NCI-H2081 (cell line): ENCODE measurements at regions not wholly inside any gene's neighbourhood (a gene's known extent, or its start where the extent isn't known, plus 50 kb on each side); places are given as distances from the start of the nearest gene placed in this dataset.
"Not testable (repeated sequence)": the region's sequence is repeated elsewhere in the genome, so short reads cannot be mapped to it uniquely, and the experiment has no call there.

Experiments used
- DNase-seq, 2 experiments: peaks; one replicate each; lab custom pipeline; 2025; lab: John Stamatoyannopoulos, UW

DNA sequence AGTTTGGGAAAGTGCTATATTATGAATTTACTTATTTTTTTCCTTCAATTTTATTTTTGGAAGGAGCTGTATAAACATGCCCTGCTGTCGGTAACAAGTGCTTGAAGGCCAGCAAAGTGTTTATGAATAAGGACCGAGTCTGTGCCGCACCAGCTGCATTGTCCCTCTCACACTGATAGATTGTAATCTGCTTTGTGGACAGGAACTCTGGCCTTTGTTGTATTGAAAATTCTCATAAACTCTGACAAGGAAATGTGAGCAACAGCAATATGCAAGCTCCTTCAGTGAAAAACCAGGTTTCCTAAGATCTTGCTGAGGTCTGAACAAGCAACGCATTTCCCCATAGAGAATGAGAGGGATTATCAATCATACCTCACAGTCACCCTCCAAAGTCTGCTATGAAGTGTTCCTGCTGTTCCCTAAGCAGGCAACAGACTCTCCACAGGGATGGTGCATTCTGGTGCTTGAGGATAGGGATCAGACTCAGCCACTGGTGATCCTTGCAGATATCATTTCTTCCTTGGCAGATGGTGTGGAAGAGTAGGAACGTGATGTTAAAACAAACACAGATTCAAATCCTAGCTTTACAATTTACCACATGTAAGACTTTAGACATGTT, 109.6 kb downstream of the KCNJ2 start:
- DNase-seq: no peak

DNA sequence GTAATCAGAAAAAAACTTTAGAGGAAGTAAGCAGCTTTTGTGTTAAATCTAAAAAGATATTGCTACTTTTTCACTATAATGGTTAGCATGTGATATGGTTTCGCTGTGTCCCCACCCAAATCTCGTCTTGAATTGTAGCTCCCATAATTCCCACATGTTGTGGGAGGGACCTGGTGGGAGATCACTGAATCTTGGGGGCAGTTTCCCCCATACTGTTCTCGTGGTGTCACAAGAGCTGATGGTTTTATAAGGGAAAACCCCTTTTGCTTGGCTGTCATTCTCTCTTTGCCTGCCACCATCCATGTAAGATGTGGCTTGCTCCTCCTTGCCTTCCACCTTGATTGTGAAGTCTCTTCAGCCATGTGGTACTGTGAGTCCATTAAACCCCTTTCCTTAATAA, 117.1 kb downstream of the KCNJ2 start:
- DNase-seq: no peak

DNA sequence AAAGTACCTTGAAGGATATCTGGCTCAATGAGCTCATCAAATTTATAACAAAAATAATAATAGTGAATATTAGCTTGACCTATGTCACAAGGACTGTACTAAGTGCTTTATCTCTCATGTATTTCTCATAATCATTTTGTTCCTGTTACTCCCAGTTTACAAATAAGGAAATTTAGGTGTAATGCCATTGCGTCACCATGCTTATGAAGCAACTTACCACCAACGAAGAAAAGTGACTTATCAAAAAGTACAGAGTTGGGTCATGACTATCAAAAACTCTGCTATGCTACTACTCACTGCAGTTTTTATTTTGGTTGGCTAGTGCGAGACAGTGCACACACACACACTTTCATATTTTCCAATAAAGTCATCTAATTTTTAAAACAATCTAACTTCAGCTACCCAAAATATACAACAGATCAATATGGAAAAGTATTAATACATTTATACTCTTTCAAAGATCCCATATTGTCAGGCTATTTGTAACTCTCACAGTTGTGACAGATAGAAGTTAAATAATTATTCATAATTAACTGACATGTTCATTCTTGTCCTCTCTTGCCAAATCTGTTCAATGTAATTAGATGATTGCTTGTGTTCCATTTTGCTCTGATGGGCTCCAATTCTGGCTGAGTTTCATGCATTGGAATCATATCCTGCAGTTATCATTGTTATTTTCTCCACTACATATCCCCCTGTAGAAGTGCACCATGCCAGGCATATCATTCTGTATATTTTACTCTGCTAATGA, 119.4 kb downstream of the KCNJ2 start:
- DNase-seq: no peak

DNA sequence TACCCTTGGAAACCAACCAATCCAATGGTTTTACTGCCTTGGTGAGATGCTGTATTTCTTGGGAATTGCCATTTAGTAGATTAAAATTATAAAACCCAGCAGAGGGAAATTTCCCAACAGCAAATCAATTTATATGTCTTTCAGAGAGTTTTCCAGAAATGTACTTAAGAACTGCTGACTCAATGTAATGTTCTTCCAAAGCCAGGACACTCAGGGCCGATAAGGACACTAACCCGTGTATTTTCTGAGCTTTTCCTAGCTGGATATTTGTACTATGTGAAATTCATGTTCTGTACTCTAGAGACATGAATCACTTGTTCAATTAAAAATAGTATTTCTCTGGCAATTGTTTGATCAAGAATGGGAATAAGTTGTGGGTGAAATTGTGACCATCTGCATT, 121.4 kb downstream of the KCNJ2 start:
- DNase-seq: no peak

DNA sequence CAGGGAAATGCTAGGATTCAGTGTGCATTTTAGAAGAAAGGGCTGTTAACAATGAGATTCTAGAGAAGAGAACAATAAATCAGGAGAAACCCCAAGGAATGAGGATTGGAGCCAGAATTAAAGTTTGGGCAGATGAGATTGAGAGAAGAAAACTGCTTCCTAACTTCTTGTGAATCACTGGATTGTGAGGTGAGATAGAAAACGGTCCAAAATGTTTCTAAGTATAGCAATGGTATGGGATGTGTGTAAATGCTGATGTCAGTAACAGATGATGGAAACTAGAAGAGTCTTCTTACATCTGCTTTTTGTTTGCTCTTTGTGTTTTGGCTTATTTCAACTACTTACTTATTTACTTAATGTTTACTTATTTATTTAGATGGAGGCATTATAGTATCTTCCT, 123.0 kb downstream of the KCNJ2 start:
- no peak for DNase-seq

GRCh38 chr17:70293564-70294310, 124.4 kb downstream of the KCNJ2 start:
- DNase-seq: not testable (repeated sequence)

- DNase-seq: no peak
Measured at GRCh38 chr17:70295329-70295728, 126.0 kb downstream of the KCNJ2 start.

GRCh38 chr17:70295731-70296130, 126.4 kb downstream of the KCNJ2 start:
- no peak for DNase-seq

- DNase-seq: no peak
Measured at GRCh38 chr17:70296456-70296855, 127.1 kb downstream of the KCNJ2 start.

DNA sequence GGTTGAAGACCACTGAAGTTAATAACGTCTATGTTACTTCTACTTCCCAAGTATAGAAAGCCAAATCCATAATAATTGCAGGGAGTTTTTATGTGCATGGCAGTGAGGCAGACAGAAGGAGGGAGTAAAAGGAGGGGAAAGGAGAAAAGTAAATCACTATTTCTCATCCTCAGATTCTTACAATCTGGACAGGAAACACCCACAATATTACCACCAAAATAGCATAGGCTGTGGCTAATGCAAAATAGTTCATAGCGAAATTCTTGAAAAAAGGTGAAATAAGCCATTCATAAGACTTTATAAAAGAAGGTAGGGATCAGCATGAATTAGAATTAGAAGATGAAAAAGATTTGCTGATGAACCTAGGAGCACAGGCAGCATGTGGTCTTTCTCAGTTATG, 128.1 kb downstream of the KCNJ2 start:
- no peak for DNase-seq

DNA sequence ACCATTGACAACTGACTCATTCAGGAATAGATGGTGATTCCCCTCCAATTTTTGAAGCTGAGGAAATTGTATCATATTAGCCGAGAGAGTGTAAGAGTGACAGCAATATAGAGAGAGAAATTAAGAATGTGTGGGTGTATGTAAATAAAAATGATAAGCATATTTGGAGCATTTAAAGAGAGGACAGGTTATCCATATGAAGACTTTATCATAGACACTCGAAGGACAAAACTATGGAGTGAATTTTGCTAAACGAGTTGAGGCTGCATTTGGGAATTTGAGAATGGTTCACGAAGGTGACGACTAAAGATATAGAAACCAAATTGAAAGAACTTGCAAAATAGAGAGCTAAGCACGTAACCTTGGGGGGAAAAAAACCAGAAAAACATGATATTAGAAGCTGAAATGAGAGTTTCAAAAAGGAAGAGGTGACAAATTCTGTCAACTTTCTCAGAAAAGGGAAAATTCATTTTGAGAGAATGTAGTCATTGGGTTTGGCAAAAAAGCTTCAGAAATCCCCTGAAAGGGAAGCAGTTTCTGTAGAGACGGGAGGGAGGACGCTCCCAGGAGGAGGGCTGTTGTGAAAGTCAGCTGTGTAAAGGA, 129.7 kb downstream of the KCNJ2 start:
- DNase-seq: no peak

DNA sequence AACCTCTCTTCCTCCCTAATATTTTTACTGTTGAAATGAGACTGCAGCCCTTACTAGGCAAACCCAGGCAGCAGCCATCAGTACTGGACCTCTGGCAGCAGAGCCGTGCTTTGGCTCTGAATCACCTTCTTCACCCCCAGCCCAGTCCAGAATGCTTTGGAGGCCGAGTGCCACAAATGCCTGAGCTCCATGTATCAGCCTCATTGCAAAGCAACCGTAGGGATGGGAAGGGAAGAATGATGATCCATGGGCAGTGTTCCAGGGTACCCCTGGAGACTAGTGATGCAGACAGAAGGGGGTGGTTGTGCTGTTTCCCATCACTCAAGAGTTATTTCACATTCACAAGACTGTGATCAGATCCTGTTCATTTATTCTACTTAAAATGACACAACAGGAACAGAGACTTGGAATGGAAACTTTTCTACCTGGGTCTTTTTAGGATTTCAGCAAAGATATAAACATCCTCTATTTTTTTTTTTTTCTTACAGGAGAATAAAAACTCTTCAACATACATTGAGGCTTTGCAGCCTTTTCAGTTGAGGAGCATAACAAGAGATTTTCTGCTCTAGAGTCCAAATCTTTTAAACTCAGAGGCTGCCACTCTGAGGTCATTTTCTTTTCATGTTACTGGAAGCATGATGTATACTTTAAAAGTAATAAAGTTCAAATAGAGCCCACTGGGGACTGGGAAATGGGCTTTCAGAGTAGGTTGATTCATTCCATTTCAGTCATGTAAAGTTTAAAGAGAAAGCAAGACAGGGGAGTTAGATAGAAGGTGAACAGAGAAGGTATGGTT, 138.3 kb downstream of the KCNJ2 start:
- no peak for DNase-seq

DNA sequence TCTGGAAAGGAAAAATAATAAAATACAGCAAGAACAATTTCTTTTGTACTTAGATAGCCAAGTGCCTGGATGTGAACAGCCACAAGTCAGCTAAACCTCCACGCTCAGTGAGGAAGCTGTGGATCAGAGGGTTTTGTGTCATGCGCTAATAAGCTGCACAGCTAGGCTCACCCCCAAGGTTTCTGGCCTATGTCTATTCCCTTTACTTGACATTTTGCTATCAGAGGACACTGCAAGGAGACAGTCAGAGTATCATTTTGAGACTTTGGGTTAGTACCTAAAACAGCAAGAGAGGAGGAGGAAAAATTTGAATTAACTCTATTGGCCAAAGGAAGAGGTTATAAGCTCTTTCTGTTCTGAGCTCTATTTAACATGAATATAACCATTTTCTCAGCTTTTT, 139.3 kb downstream of the KCNJ2 start:
- DNase-seq: no peak

DNA sequence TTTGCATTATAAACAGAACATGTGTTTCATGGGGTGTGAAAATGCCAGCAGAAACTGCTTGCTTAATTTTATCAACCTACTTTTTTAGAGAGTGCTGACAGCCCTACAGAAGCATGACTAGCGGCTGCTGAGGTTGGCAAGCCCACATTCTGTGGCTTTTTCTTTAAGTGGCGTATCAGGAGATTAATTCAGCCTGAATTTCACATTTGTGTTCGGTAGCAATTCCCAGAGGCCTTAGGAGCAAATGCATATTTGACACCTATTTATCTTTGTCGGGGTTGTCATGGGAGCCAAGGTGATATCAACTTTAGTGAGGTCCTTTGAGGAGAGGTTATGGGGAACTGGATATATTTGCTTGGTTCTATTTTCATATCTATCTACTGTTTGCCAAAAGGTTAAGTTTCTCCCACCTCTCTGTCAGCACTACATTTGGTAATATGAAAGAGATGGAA, 140.9 kb downstream of the KCNJ2 start:
- no peak for DNase-seq

DNA sequence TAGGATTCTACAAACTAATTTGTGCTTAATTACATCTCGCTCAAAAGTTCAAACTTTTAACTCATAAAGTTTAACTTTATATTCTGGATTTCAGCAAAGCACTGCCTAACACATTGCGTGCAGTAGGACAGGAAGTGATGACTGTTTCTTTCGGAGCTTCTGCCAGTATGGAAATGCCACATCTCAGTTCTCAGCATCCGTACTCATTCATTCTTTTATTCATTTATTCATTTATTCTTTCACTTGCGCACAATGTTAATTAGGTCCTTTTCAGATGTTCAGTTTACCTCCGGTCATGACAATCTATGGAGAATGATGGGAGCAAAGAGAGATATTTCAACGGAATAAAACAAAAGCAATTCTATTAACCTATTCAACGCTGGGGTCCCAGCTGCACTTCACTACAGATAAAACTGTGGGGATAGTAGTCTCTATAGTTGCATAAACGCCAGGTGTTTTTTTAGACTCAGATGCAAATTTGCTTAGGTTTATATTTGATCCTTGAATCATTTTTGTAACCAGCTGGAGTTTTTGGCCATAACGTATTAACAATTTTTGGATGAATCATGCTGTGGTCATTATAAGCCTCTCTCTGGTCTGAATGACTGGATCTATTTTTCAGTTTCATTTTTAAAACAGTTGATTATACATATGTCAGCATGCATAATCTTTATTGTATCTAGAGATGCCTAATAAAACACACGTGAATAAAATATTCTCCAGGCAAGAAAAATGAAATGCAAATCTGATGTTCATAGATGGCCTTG, 143.9 kb downstream of the KCNJ2 start:
- DNase-seq: no peak

DNA sequence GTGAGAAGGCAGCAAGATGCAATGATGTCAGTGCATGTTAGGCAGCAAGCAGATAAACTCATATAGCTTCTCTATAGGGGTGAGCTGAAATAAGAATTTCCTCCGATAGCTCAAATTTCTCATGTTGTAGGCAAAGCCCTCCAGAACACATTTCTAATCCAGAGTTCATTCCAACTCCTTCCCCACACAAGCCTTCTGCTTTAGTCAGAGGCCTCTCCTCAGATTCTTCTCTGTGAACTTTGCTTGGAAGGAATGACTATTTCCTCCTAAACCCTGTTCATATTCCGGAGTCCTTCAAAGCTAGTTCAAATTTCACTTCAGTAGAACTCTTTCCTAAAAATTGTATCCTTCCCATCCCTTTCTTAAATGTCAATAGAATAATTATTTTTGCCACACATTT, 144.8 kb downstream of the KCNJ2 start:
- DNase-seq: no peak

GRCh38 chr17:70314506-70314905, 145.2 kb downstream of the KCNJ2 start:
- DNase-seq: no peak

- DNase-seq: no peak
Measured at GRCh38 chr17:70317421-70317820, 148.1 kb downstream of the KCNJ2 start.

DNA sequence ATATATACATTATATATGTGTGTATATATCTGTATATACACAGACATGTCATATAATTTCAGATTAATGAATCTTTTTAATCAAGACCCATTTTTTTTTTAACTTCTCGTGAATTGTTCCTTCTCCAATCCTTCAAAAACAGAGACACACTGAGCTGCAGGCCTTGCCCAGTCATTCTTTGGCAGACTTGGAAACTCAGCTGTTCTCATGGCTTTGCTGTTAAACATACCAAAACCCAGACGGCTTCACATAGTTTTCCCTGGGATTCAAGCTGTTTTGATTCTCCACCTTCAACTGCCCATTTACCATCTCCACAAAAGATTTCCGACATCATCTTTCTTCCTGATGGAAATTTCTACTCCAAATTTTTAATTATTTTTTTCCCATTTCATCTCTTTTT, 148.7 kb downstream of the KCNJ2 start:
- no peak for DNase-seq

DNA sequence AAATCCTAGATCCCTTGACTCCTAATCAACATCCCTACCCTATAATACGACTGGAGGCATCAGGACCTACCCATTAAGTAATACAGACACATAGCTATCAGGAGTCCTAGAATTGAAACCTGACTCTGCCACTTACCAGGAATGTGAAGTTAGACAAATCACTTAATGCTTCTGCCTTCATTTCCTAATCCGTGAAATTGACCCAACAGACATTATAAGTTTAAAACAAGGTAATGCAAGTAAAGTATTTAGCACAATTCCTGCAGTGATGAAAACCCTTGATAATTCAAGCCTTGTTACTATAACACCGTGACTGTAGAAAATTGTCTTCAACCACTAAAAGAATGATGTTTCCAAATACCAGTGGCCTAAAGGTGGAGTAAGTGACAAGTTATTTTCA, 150.2 kb downstream of the KCNJ2 start:
- DNase-seq: no peak

GRCh38 chr17:70320673-70321345, 151.5 kb downstream of the KCNJ2 start:
- DNase-seq: no peak
